Hepatocyte (in vitro differentiated cells): ENCODE measurements at regions not wholly inside any gene's neighbourhood (a gene's known extent, or its start where the extent isn't known, plus 50 kb on each side); places are given as distances from the start of the nearest gene placed in this dataset.
A peak's percentile ranks its signal among the peaks of the same experiment; 100 is the strongest.
"Not testable (repeated sequence)": the region's sequence is repeated elsewhere in the genome, so short reads cannot be mapped to it uniquely, and the experiment has no call there.

Experiments used
- CTCF ChIP-seq: fragments of 200-600 bp; sonication (generic); IDR thresholded peaks from 2 replicates; pipeline ENCODE4 v1.5.1; 2016; ENCODE audit warnings: antibody characterized with exemption, mild to moderate bottlenecking; ENCODE audit not compliant: poor library complexity
- EZH2 ChIP-seq: fragments of 200-600 bp; sonication (generic); IDR thresholded peaks from 2 replicates; pipeline ENCODE4 v1.6.1; 2016; ENCODE audit warnings: antibody characterized with exemption, mild to moderate bottlenecking, borderline replicate concordance
- EZH2phosphoT487 ChIP-seq: fragments of 200-600 bp; sonication (generic); IDR thresholded peaks from one replicate; pipeline ENCODE4 v1.6.1; 2018; ENCODE audit warnings: antibody characterized with exemption, mild to moderate bottlenecking, low read depth, moderate library complexity; ENCODE audit not compliant: unreplicated experiment, severe bottlenecking

- TF ChIP-seq EZH2phosphoT487, EZH2: not testable (repeated sequence)
- TF ChIP-seq CTCF, result peak; percentile 62
These were observed 202.3 kb downstream of the TBC1D2B start for GRCh38 chr15:77875066-77875721.
